ENCODE measurements at regions not wholly inside any gene's neighbourhood (a gene's known extent, or its start where the extent isn't known, plus 50 kb on each side); places are given as distances from the start of the nearest gene placed in this dataset.

- no peak for TF ChIP-seq CTCF (IDR thresholded peaks at IDR 0.05; ENCODE audit: control extremely low read depth, extremely low read depth)
- WGBS, 2 donors: 86 to 88% methylated on average over 6 of the region's 6 CpGs
- no peak overlapping the region for H3K9ac ChIP-seq (ENCODE audit: insufficient read depth in 1 of 2, low read length in 2 of 2)
Observed at GRCh38 chr1:199151634-199152425, 513.0 kb downstream of the PTPRC start.

GRCh38 chr1:199152676-199153075, 513.8 kb downstream of the PTPRC start:
- no peaks in the 10 kb centered on the region for H3K27me3 ChIP-seq (ENCODE audit: control insufficient read depth in 3 of 3, insufficient read depth in 3 of 3, low read length in 2 of 3)
- TF ChIP-seq CTCF (IDR thresholded peaks at IDR 0.05; ENCODE audit: control extremely low read depth, extremely low read depth): no peak
- no peak for ATAC-seq (ENCODE audit: insufficient read depth, low FRiP score)
- 84 to 88% methylated on average over 4 of the region's 4 CpGs for whole genome bisulfite sequencing, 2 donors
- no peak for DNase-seq
- no peak overlapping the region for H3K9ac ChIP-seq (ENCODE audit: insufficient read depth in 1 of 2, low read length in 2 of 2)
- no peaks in the 10 kb centered on the region for H3K9me3 ChIP-seq (ENCODE audit: control insufficient read depth in 4 of 4, insufficient read depth in 3 of 4, low read length in 3 of 4)
- no peak overlapping the region for H3K27ac ChIP-seq (ENCODE audit: low read depth in 1 of 2, low read length in 1 of 2)
- no peaks in the 10 kb centered on the region for H3K4me1 ChIP-seq (ENCODE audit: control insufficient read depth in 5 of 5, insufficient read depth in 5 of 5, low read length in 5 of 5)
- H3K36me3 ChIP-seq (ENCODE audit: control insufficient read depth in 4 of 4, insufficient read depth in 4 of 4, low read length in 4 of 4): no peaks in the 10 kb centered on the region
- no peak overlapping the region for H3K4me3 ChIP-seq

More at GRCh38 chr1:199151634-199152425, 513.0 kb downstream of the PTPRC start:
- no peaks in the 10 kb centered on the region for H3K27me3 ChIP-seq (ENCODE audit: control insufficient read depth in 3 of 3, insufficient read depth in 3 of 3, low read length in 2 of 3)
- no peaks in the 10 kb centered on the region for H3K36me3 ChIP-seq (ENCODE audit: control insufficient read depth in 4 of 4, insufficient read depth in 4 of 4, low read length in 4 of 4)
- no peaks in the 10 kb centered on the region for H3K9me3 ChIP-seq (ENCODE audit: control insufficient read depth in 4 of 4, insufficient read depth in 3 of 4, low read length in 3 of 4)
- ATAC-seq (ENCODE audit: insufficient read depth, low FRiP score): no peak
- DNase-seq: no peak
- H3K27ac ChIP-seq (ENCODE audit: low read depth in 1 of 2, low read length in 1 of 2): no peak overlapping the region
- H3K4me1 ChIP-seq (ENCODE audit: control insufficient read depth in 5 of 5, insufficient read depth in 5 of 5, low read length in 5 of 5): no peaks in the 10 kb centered on the region
- H3K4me3 ChIP-seq: no peak overlapping the region

- ATAC-seq (ENCODE audit: insufficient read depth, low FRiP score): no peak
- TF ChIP-seq CTCF (IDR thresholded peaks at IDR 0.05; ENCODE audit: control extremely low read depth, extremely low read depth): no peak
- no peak for DNase-seq
- WGBS, 2 donors: 89 to 91% methylated on average over 3 of the region's 3 CpGs
- Histone ChIP-seq H3K4me1 (ENCODE audit: control insufficient read depth in 5 of 5, insufficient read depth in 5 of 5, low read length in 5 of 5) (no peaks in the 10 kb centered on the region), H3K9ac (ENCODE audit: insufficient read depth in 1 of 2, low read length in 2 of 2) (no peak overlapping the region), H3K4me3 (no peak overlapping the region), H3K27ac (ENCODE audit: low read depth in 1 of 2, low read length in 1 of 2) (no peak overlapping the region), H3K9me3 (ENCODE audit: control insufficient read depth in 4 of 4, insufficient read depth in 3 of 4, low read length in 3 of 4) (no peaks in the 10 kb centered on the region), H3K36me3 (ENCODE audit: control insufficient read depth in 4 of 4, insufficient read depth in 4 of 4, low read length in 4 of 4) (no peaks in the 10 kb centered on the region), H3K27me3 (ENCODE audit: control insufficient read depth in 3 of 3, insufficient read depth in 3 of 3, low read length in 2 of 3) (no peaks in the 10 kb centered on the region)
Observed at GRCh38 chr1:199155166-199156019, 516.6 kb downstream of the PTPRC start.

Measured in lung (tissue), 11 donors.